Fibroblast of the aortic adventitia (primary cell): ENCODE measurements at regions not wholly inside any gene's neighbourhood (a gene's known extent, or its start where the extent isn't known, plus 50 kb on each side); places are given as distances from the start of the nearest gene placed in this dataset.

Experiments used
- DNase-seq: peaks from one replicate; pipeline ENCODE4 v3.0.0-alpha.2; 2010; ENCODE audit warnings: low read depth
- H3K4me3 ChIP-seq: 2 replicates; pipeline ENCODE4 v1.5.1; 2011; ENCODE audit warnings: low read depth, mild to moderate bottlenecking, control low read depth, low read length, moderate library complexity
- TF ChIP-seq, protein P1 (sequence below): IDR thresholded peaks from 2 replicates; pipeline ENCODE4 v1.5.1; 2011; ENCODE audit warnings: mild to moderate bottlenecking, low read length, control low read depth, inconsistent platforms; ENCODE audit not compliant: insufficient read depth

DNA sequence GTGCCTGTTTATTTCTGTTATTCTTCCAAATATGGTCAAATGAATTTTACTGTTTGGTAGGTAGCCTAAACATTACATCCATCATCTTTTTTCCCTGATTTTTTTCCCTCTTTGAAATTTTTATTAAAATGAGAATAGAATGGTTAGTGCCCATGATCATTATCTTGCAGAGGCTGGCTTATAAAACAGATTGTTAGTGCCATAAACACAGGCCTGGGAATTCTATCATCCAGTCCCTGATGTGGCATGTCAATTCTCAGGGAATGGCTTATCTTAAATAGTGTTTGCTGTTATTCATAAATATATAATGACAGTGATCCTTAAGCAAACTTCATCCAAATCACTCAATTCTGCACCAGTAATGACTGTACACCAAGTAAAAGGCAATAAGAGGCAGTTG lies 207.3 kb downstream of the TUSC7 start:
- H3K4me3 ChIP-seq: no peak overlapping the region
- no peak for DNase-seq
- TF ChIP-seq, protein P1, sequence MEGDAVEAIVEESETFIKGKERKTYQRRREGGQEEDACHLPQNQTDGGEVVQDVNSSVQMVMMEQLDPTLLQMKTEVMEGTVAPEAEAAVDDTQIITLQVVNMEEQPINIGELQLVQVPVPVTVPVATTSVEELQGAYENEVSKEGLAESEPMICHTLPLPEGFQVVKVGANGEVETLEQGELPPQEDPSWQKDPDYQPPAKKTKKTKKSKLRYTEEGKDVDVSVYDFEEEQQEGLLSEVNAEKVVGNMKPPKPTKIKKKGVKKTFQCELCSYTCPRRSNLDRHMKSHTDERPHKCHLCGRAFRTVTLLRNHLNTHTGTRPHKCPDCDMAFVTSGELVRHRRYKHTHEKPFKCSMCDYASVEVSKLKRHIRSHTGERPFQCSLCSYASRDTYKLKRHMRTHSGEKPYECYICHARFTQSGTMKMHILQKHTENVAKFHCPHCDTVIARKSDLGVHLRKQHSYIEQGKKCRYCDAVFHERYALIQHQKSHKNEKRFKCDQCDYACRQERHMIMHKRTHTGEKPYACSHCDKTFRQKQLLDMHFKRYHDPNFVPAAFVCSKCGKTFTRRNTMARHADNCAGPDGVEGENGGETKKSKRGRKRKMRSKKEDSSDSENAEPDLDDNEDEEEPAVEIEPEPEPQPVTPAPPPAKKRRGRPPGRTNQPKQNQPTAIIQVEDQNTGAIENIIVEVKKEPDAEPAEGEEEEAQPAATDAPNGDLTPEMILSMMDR: no peak

DNA sequence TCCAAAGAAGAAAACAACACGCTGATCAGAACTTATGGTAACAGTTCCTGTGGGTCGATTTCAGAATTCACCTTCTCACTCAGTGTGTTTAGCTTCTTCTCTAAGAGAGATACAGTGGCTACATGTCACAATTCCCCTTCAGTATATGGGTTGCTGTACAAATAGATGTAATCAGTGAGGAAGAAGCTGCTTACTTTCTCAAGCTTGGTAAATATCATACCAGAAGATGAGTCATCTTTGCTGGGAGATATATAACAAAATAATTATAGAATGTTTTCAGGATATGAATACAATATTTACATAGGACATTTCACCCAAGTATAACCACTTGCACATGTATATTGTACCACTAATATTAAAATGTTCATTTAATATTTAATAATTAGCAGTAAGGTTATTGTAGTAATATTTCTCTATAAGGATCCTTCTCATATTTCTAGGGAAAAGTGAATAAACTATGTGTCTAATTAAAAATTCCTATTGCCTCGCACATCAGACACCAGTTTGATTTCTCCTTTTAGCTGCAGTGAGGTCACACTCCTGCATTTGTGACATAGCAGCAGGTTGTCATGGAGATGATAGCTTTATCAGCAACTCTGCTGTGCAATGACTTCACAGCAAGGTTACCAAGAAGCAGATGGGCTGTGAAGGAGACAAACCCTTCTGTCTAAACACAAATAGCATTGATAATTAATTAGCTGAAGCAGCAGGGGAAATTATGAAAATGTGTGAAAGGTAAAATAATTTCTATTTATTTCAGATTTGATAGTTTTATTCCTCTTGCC lies 211.4 kb downstream of the TUSC7 start:
- H3K4me3 ChIP-seq: no peak overlapping the region
- TF ChIP-seq, protein P1: no peak
- DNase-seq: no peak

DNA sequence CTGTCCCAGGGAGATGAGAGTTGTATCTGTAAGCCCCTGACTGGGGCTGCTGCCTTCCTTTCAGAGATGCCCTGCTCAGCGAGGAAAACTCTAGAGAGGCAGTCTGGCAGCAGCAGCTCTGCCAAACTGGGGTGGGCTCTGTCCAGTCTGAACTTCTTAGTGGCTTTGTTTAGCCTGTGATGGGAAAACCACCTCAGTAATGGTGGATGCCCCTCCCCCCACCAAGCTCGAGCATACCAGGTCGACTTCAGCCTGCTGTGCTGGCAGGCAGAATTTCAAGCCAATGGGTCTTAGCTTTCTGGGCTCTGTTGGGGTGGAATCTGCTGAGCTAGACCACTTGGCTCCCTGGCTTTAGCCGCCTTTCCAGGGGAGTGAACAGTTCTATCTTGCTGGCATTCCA lies 218.3 kb downstream of the TUSC7 start:
- TF ChIP-seq, protein P1: no peak
- no peak overlapping the region for H3K4me3 ChIP-seq
- DNase-seq: no peak

DNA sequence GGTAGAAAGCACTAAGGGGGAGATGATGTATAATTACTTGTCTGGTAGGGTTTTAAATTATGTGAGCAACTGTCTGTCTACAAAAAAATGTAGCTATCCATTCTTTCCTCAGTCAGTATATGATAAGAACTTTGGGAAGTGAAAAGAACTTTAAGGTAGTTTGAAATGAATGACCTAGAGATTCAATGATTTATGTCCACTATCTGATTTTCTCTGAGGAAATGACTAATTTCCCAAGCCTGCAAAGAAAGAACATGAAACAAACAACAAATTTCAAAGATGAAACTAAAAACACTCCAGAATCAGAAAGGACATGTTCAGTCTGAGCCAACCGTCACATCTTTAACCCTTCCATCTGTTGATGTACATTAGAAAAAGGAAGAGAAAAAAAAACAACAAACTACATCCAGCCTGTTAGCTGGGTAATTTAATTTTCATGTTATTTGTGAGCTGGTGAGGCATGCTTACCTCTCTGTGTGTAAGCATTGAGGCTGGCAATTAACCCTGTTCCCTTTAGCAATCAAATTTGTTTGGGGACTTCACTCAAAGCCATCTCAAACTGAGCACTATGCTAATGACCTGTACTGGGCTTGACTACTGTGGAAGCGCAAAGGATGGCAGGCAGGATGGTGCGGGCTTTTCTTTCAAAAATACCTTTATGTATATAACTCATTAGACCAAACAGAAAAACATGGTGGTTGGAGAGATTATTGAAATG lies 220.1 kb downstream of the TUSC7 start:
- no peak for DNase-seq
- TF ChIP-seq, protein P1: no peak
- H3K4me3 ChIP-seq: no peak overlapping the region

DNA sequence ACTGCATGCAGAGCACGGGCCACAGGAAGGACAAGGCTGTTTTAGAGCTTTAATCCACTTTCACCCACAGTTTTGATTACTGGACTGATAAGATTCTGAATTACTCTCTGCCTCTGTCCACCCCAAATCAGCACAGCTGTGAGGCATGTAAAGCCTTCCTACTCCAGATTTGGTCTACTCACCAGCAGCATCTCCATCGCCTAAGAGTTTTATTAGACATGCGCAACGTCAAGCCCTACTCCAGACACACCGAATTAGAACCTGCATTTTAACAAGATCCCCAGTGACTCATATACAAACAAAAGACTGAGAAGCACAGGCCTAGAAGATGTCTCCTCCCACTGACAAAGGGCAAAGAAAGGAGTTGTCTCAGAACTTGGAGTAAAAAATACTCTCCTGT lies 221.2 kb downstream of the TUSC7 start:
- TF ChIP-seq, protein P1: no peak
- no peak overlapping the region for H3K4me3 ChIP-seq
- no peak for DNase-seq

DNA sequence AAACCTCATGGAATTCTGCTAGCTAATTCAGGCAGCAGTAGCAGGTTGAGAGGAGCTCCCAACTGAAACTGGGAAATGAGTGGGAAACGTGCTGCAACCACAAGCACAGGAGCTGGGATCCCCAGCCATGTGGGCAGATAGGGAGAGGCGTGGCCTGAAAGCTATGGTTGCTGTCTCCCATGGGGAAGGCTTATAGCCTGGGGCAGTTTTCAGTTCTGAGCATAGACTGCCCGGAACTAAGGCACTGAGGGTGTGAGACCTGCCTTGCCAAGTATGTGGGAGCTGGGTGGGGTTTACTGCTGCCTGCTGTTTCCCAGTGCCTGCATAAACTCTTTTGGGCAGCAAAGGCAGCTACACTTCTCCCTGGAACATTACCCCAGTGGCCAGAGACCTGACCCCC lies 229.5 kb downstream of the TUSC7 start:
- no peak overlapping the region for H3K4me3 ChIP-seq
- DNase-seq: no peak
- TF ChIP-seq, protein P1: no peak
